ENCODE measurements at regions not wholly inside any gene's neighbourhood (a gene's known extent, or its start where the extent isn't known, plus 50 kb on each side); places are given as distances from the start of the nearest gene placed in this dataset.

GRCh38 chr3:127099982-127100381, 92.9 kb upstream of the PRR23E start:
- TF ChIP-seq CTCF (IDR thresholded peaks at IDR 0.05) (no peak), EZH2phosphoT487 (IDR thresholded peaks at IDR 0.05) (no peak)
